GM23248 (cell line): ENCODE measurements at regions not wholly inside any gene's neighbourhood (a gene's known extent, or its start where the extent isn't known, plus 50 kb on each side); places are given as distances from the start of the nearest gene placed in this dataset.

ENCODE experiments used
- DNase-seq: peaks from one replicate; pipeline ENCODE4 v3.0.0-alpha.2; 2015
- H2AFZ ChIP-seq: fragments of 200-600 bp; sonication (generic); 2 replicates; pipeline ENCODE4 v1.6.1; 2016; ENCODE audit warnings: antibody characterized with exemption
- H3F3A ChIP-seq: fragments of 200-600 bp; sonication (generic); 2 replicates; pipeline ENCODE4 v1.6.1; 2016; ENCODE audit warnings: mild to moderate bottlenecking, antibody characterized with exemption, mixed run types; ENCODE audit not compliant: insufficient read depth
- H3K27ac ChIP-seq: fragments of 200-600 bp; sonication (generic); 2 replicates; pipeline ENCODE4 v1.5.1; 2016; ENCODE audit warnings: mild to moderate bottlenecking
- H3K27me3 ChIP-seq: fragments of 200-600 bp; sonication (generic); replicated peaks from 2 replicates; pipeline ENCODE4 v1.6.1; 2016; ENCODE audit warnings: mild to moderate bottlenecking; ENCODE audit not compliant: insufficient read depth
- H3K36me3 ChIP-seq: fragments of 200-600 bp; sonication (generic); 2 replicates; pipeline ENCODE4 v1.6.1; 2016; ENCODE audit warnings: low read depth, mild to moderate bottlenecking
- H3K4me1 ChIP-seq: fragments of 200-600 bp; sonication (generic); 2 replicates; pipeline ENCODE4 v1.6.1; 2016; ENCODE audit warnings: mild to moderate bottlenecking; ENCODE audit not compliant: insufficient read depth
- H3K4me2 ChIP-seq: fragments of 200-600 bp; sonication (generic); one replicate; pipeline ENCODE4 v1.6.1; 2016; ENCODE audit warnings: mild to moderate bottlenecking; ENCODE audit not compliant: unreplicated experiment
- H3K4me3 ChIP-seq: fragments of 200-600 bp; sonication (generic); 2 replicates; pipeline ENCODE4 v1.5.1; 2016; ENCODE audit warnings: mild to moderate bottlenecking
- H3K79me2 ChIP-seq: fragments of 200-600 bp; sonication (generic); 2 replicates; pipeline ENCODE4 v1.6.1; 2016; ENCODE audit warnings: mild to moderate bottlenecking; ENCODE audit not compliant: insufficient read depth
- H3K9ac ChIP-seq: fragments of 200-600 bp; sonication (generic); 2 replicates; pipeline ENCODE4 v1.6.1; 2016; ENCODE audit warnings: mild to moderate bottlenecking
- H3K9me2 ChIP-seq: fragments of 200-600 bp; sonication (generic); 2 replicates; pipeline ENCODE4 v1.6.1; 2016; ENCODE audit warnings: mixed run types, mild to moderate bottlenecking, moderate library complexity; ENCODE audit not compliant: insufficient read depth
- H3K9me3 ChIP-seq: fragments of 200-600 bp; sonication (generic); one replicate; pipeline ENCODE4 v1.6.1; 2017; ENCODE audit warnings: low read depth
- H4K20me1 ChIP-seq: fragments of 200-600 bp; sonication (generic); 2 replicates; pipeline ENCODE4 v1.6.0; 2016; ENCODE audit not compliant: insufficient read depth
- EZH2 ChIP-seq: fragments of 200-600 bp; sonication (generic); IDR thresholded peaks from 2 replicates; pipeline ENCODE4 v1.6.1; 2018; ENCODE audit warnings: antibody characterized with exemption, mild to moderate bottlenecking; ENCODE audit not compliant: insufficient read depth, poor library complexity, severe bottlenecking
- EZH2phosphoT487 ChIP-seq: fragments of 200-600 bp; sonication (generic); IDR thresholded peaks from 2 replicates; pipeline ENCODE4 v1.6.1; 2018; ENCODE audit warnings: antibody characterized with exemption, moderate library complexity, mild to moderate bottlenecking, low read depth; ENCODE audit not compliant: insufficient read depth
- WGBS, 2 experiments: methylation state at CpG; one replicate each; pipeline ENCODE4 v1.1.6; 2015 to 2017; ENCODE audit warnings: low lambda C conversion rate in 2 of 2, low coverage in 1 of 2; ENCODE audit errors: missing lambda C conversion rate in 2 of 2; 5-methylcytosine and 5-hydroxymethylcytosine counted together
- in situ Hi-C: fragments of 300-500 bp; cut with MboI; formaldehyde crosslinking; loops from 2 replicates; pipeline ENCODE4 v1.15.0; 2020

DNA sequence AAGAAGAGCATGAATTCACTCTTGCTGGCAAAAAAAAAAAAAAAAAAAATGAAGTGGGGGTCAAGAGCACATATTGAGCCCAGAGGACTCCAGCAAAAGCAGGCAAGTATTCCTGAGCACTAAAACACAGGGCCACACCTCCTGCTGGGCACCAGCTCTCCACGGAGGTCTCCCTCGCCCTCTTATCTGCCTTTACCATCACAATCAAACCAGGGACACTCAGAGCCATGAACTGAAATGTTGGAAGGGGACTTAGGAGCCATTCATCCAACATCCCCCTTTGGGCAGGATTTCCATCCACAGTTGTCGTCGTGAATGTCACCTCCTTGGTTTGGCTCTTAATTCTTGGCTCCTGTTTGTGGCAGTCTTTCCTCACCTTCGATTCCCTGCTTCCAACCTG is 89.8 kb upstream of the GNAO1 start:
- no peaks in the 10 kb centered on the region for H4K20me1 ChIP-seq
- H3K27me3 ChIP-seq, result no peaks in the 10 kb centered on the region
- no peaks in the 10 kb centered on the region for H3K9me2 ChIP-seq
- H3K36me3 ChIP-seq, result no peaks in the 10 kb centered on the region
- 44 to 46% methylated on average over 5 of the region's 5 CpGs for WGBS, 2 experiments
- no peak overlapping the region for H2AFZ ChIP-seq
- no peaks in the 10 kb centered on the region for H3K9me3 ChIP-seq
- in situ Hi-C loops, result no loop called here
- no peak overlapping the region for H3K9ac ChIP-seq
- TF ChIP-seq EZH2phosphoT487 (no peak), EZH2 (no peak)
- no peak for DNase-seq
- H3K4me3 ChIP-seq, result no peak overlapping the region
- no peaks in the 10 kb centered on the region for H3K79me2 ChIP-seq
- no peaks in the 10 kb centered on the region for H3K4me1 ChIP-seq
- H3F3A ChIP-seq, result no peaks in the 10 kb centered on the region
- no peak overlapping the region for H3K27ac ChIP-seq
- no peak overlapping the region for H3K4me2 ChIP-seq

GRCh38 chr16:56097306-56097705 is 94.0 kb upstream of the GNAO1 start:
- no peak overlapping the region for H3K4me3 ChIP-seq
- H2AFZ ChIP-seq, result no peak overlapping the region
- no peaks in the 10 kb centered on the region for H3K36me3 ChIP-seq
- no peaks in the 10 kb centered on the region for H3K9me2 ChIP-seq
- H3K9ac ChIP-seq, result no peak overlapping the region
- no peak overlapping the region for H3K4me2 ChIP-seq
- H4K20me1 ChIP-seq, result no peaks in the 10 kb centered on the region
- DNase-seq, result no peak
- H3F3A ChIP-seq, result no peaks in the 10 kb centered on the region
- no peaks in the 10 kb centered on the region for H3K27me3 ChIP-seq
- TF ChIP-seq EZH2, result no peak
- no peaks in the 10 kb centered on the region for H3K9me3 ChIP-seq
- no peaks in the 10 kb centered on the region for H3K79me2 ChIP-seq
- H3K4me1 ChIP-seq, result no peaks in the 10 kb centered on the region
- WGBS, 2 experiments, result 21 to 25% methylated on average over 2 of the region's 2 CpGs
- in situ Hi-C loops, result no loop called here
- no peak overlapping the region for H3K27ac ChIP-seq

- no peak for DNase-seq
- Histone ChIP-seq H3K9ac (no peak overlapping the region), H3K4me1 (no peaks in the 10 kb centered on the region), H2AFZ (no peak overlapping the region), H3K9me2 (no peaks in the 10 kb centered on the region), H3K4me3 (no peak overlapping the region), H3K27ac (no peak overlapping the region), H3K36me3 (no peaks in the 10 kb centered on the region), H3K27me3 (no peaks in the 10 kb centered on the region), H3K4me2 (no peak overlapping the region), H4K20me1 (no peaks in the 10 kb centered on the region), H3F3A (no peaks in the 10 kb centered on the region), H3K79me2 (no peaks in the 10 kb centered on the region), H3K9me3 (no peaks in the 10 kb centered on the region)
- 13 to 22% methylated on average over 1 of the region's 1 CpG for WGBS, 2 experiments
- in situ Hi-C loops, result no loop called here
- TF ChIP-seq EZH2 (no peak), EZH2phosphoT487 (no peak)
These were observed 97.1 kb upstream of the GNAO1 start for GRCh38 chr16:56094231-56094630.

DNA sequence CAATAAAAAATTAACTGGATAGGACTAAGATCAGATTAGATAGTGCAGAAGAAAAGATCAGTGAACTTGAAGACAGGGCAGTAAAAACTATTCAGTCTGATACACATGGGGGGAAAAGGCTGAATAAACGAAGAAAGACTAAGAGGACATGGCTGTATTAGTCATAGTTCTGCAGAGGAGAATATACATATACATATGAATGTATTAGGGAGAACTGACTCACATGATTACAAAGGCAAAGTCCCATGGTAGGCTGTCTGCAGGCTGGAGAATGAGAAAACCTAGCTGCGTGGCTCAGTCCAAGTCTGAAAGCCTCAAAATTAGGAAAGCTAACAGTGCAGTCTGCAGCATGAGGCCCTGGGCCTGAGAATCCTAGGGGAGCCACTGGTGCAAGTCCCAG is 98.2 kb upstream of the GNAO1 start:
- Histone ChIP-seq H3K4me2 (no peak overlapping the region), H4K20me1 (no peaks in the 10 kb centered on the region), H3F3A (no peaks in the 10 kb centered on the region), H2AFZ (no peak overlapping the region), H3K4me3 (no peak overlapping the region), H3K27ac (no peak overlapping the region), H3K27me3 (no peaks in the 10 kb centered on the region), H3K79me2 (no peaks in the 10 kb centered on the region), H3K9ac (no peak overlapping the region), H3K36me3 (no peaks in the 10 kb centered on the region), H3K9me3 (no peaks in the 10 kb centered on the region), H3K4me1 (no peaks in the 10 kb centered on the region), H3K9me2 (no peaks in the 10 kb centered on the region)
- in situ Hi-C loops, result no loop called here
- WGBS, 2 experiments, result 17 to 28% methylated on average over 2 of the region's 2 CpGs
- no peak for DNase-seq
- no peak for TF ChIP-seq EZH2phosphoT487

- H3K27me3 ChIP-seq, result no peaks in the 10 kb centered on the region
- H3K79me2 ChIP-seq, result no peaks in the 10 kb centered on the region
- no peaks in the 10 kb centered on the region for H3F3A ChIP-seq
- no peak overlapping the region for H3K4me2 ChIP-seq
- H4K20me1 ChIP-seq, result no peaks in the 10 kb centered on the region
- TF ChIP-seq EZH2, result no peak
- TF ChIP-seq EZH2phosphoT487, result no peak
- no peaks in the 10 kb centered on the region for H3K9me2 ChIP-seq
- no peaks in the 10 kb centered on the region for H3K9me3 ChIP-seq
- no peaks in the 10 kb centered on the region for H3K36me3 ChIP-seq
- 34 to 36% methylated on average over 2 of the region's 2 CpGs for WGBS, 2 experiments
- no peak overlapping the region for H3K27ac ChIP-seq
- in situ Hi-C loops, result no loop called here
- H3K4me3 ChIP-seq, result no peak overlapping the region
- no peak for DNase-seq
- H2AFZ ChIP-seq, result no peak overlapping the region
- H3K9ac ChIP-seq, result no peak overlapping the region
- H3K4me1 ChIP-seq, result no peaks in the 10 kb centered on the region
These were observed 101.2 kb upstream of the GNAO1 start for GRCh38 chr16:56090076-56090475.
